Forelimb muscle (tissue), 1 donor: ENCODE measurements at regions not wholly inside any gene's neighbourhood (a gene's known extent, or its start where the extent isn't known, plus 50 kb on each side); places are given as distances from the start of the nearest gene placed in this dataset.

Source experiments
- DNase-seq: peaks from one replicate; pipeline ENCODE4 v3.0.0-alpha.2; 2013; ENCODE audit warnings: low read depth

- DNase-seq: no peak
These were observed 247.5 kb downstream of the MBNL1 start for GRCh38 chr3:152516216-152516615.

- DNase-seq: no peak
These were observed 248.8 kb downstream of the MBNL1 start for GRCh38 chr3:152517502-152517901.

- DNase-seq: no peak
These were observed 249.6 kb downstream of the MBNL1 start for GRCh38 chr3:152518346-152518745.

GRCh38 chr3:152519376-152519775 lies 250.6 kb downstream of the MBNL1 start:
- DNase-seq: no peak

- no peak for DNase-seq
These were observed 253.3 kb downstream of the MBNL1 start for GRCh38 chr3:152522036-152522435.

GRCh38 chr3:152524198-152525140 lies 255.7 kb downstream of the MBNL1 start:
- peak; percentile 57 for DNase-seq

- DNase-seq: no peak
These were observed 263.0 kb downstream of the MBNL1 start for GRCh38 chr3:152531717-152532116.

GRCh38 chr3:152538518-152538917 lies 269.8 kb downstream of the MBNL1 start:
- DNase-seq: no peak

GRCh38 chr3:152539191-152539764 lies 270.5 kb downstream of the MBNL1 start:
- no peak for DNase-seq

GRCh38 chr3:152540120-152540519 lies 271.4 kb downstream of the MBNL1 start:
- DNase-seq: no peak

- DNase-seq: no peak
These were observed 278.4 kb downstream of the MBNL1 start for GRCh38 chr3:152547153-152547552.

- DNase-seq: peak; percentile 26
These were observed 280.5 kb downstream of the MBNL1 start for GRCh38 chr3:152549263-152549662.

GRCh38 chr3:152550284-152550683 lies 281.6 kb downstream of the MBNL1 start:
- no peak for DNase-seq

- DNase-seq: no peak
These were observed 280.0 kb upstream of the P2RY1 start for GRCh38 chr3:152554980-152555379.

- DNase-seq: no peak
These were observed 279.2 kb upstream of the P2RY1 start for GRCh38 chr3:152555666-152556291.

GRCh38 chr3:152556731-152557254 lies 278.1 kb upstream of the P2RY1 start:
- DNase-seq: peak; percentile 51

GRCh38 chr3:152557302-152557999 lies 277.5 kb upstream of the P2RY1 start:
- no peak for DNase-seq

- no peak for DNase-seq
These were observed 276.5 kb upstream of the P2RY1 start for GRCh38 chr3:152558386-152558785.

- DNase-seq: no peak
These were observed 275.7 kb upstream of the P2RY1 start for GRCh38 chr3:152559246-152559645.

- DNase-seq: no peak
These were observed 270.5 kb upstream of the P2RY1 start for GRCh38 chr3:152564459-152564858.

GRCh38 chr3:152574461-152575079 lies 260.4 kb upstream of the P2RY1 start:
- DNase-seq: no peak
